Bronchial epithelial cell (primary cell): ENCODE measurements at regions not wholly inside any gene's neighbourhood (a gene's known extent, or its start where the extent isn't known, plus 50 kb on each side); places are given as distances from the start of the nearest gene placed in this dataset.

Experiments
- DNase-seq: peaks from one replicate; pipeline ENCODE4 v3.0.0-alpha.2; 2010; ENCODE audit warnings: low read depth
- FAIRE-seq: peaks from 2 replicates; lab custom pipeline; 2011; peaks lifted over from hg19 to GRCh38; lab: Jason Lieb, UNC
- H3K27me3 ChIP-seq: 2 replicates; pipeline ENCODE4 v1.5.1; 2011; ENCODE audit warnings: low read length; ENCODE audit not compliant: control insufficient read depth, insufficient read depth
- H3K36me3 ChIP-seq: 2 replicates; pipeline ENCODE4 v1.5.1; 2011; ENCODE audit warnings: low read length; ENCODE audit not compliant: control insufficient read depth, insufficient read depth
- H3K4me3 ChIP-seq: 2 replicates; pipeline ENCODE4 v1.5.1; 2011; ENCODE audit warnings: mild to moderate bottlenecking, low read depth, low read length, control low read depth
- CTCF ChIP-seq: IDR thresholded peaks from 2 replicates; pipeline ENCODE4 v1.5.1; 2011; ENCODE audit warnings: mild to moderate bottlenecking, moderate library complexity, low read length, control low read depth, inconsistent platforms; ENCODE audit not compliant: insufficient read depth, severe bottlenecking

- Histone ChIP-seq H3K36me3 (no peaks in the 10 kb centered on the region), H3K27me3 (peaks cover 1% of the 10 kb centered on the region), H3K4me3 (no peak overlapping the region)
- no peak for TF ChIP-seq CTCF
- no peak for DNase-seq
- no peak for FAIRE-seq
Measured at GRCh38 chr2:15881120-15881433, 59.3 kb upstream of the MYCN start.

GRCh38 chr2:15881676-15882075 lies 58.7 kb upstream of the MYCN start:
- DNase-seq (no peak), FAIRE-seq (no peak)
- TF ChIP-seq CTCF, result no peak
- no peak overlapping the region for H3K4me3 ChIP-seq
- peaks cover 3% of the 10 kb centered on the region for H3K27me3 ChIP-seq
- no peaks in the 10 kb centered on the region for H3K36me3 ChIP-seq

GRCh38 chr2:15882761-15883497 lies 57.4 kb upstream of the MYCN start:
- TF ChIP-seq CTCF, result no peak

GRCh38 chr2:15883684-15884083 lies 56.7 kb upstream of the MYCN start:
- no peak for FAIRE-seq
- Histone ChIP-seq H3K4me3 (no peak overlapping the region), H3K36me3 (no peaks in the 10 kb centered on the region), H3K27me3 (peaks cover 3% of the 10 kb centered on the region)
- no peak for DNase-seq
- no peak for TF ChIP-seq CTCF

More at GRCh38 chr2:15882761-15883497, 57.4 kb upstream of the MYCN start:
- no peak overlapping the region for H3K4me3 ChIP-seq
- H3K27me3 ChIP-seq, result peaks cover 3% of the 10 kb centered on the region
- FAIRE-seq (no peak), DNase-seq (no peak)
- no peaks in the 10 kb centered on the region for H3K36me3 ChIP-seq

- Histone ChIP-seq H3K36me3 (no peaks in the 10 kb centered on the region), H3K27me3 (peaks cover 3% of the 10 kb centered on the region), H3K4me3 (no peak overlapping the region)
- no peak for DNase-seq
- FAIRE-seq, result no peak
- no peak for TF ChIP-seq CTCF
Measured at GRCh38 chr2:15884790-15885189, 55.6 kb upstream of the MYCN start.

GRCh38 chr2:15886231-15886630 lies 54.1 kb upstream of the MYCN start:
- no peak for TF ChIP-seq CTCF
- Histone ChIP-seq H3K36me3 (no peaks in the 10 kb centered on the region), H3K4me3 (no peak overlapping the region), H3K27me3 (peaks cover 3% of the 10 kb centered on the region)
- FAIRE-seq (no peak), DNase-seq (no peak)
